NAMALWA (cell line): ENCODE measurements at regions not wholly inside any gene's neighbourhood (a gene's known extent, or its start where the extent isn't known, plus 50 kb on each side); places are given as distances from the start of the nearest gene placed in this dataset.

Experiments
- DNase-seq: peaks from one replicate; pipeline ENCODE4 v3.0.0-alpha.2; 2015; ENCODE audit warnings: low spot score

GRCh38 chr4:64584125-64584524 lies 174.9 kb upstream of the TECRL start:
- no peak for DNase-seq

GRCh38 chr4:64582492-64582891 lies 173.2 kb upstream of the TECRL start:
- no peak for DNase-seq

- DNase-seq = no peak
Measured at GRCh38 chr4:64581422-64581821, 172.2 kb upstream of the TECRL start.

- DNase-seq = no peak
Measured at GRCh38 chr4:64564126-64564525, 154.9 kb upstream of the TECRL start.

- DNase-seq = no peak
Measured at GRCh38 chr4:64559571-64559970, 150.3 kb upstream of the TECRL start.

- no peak for DNase-seq
Measured at GRCh38 chr4:64551125-64551524, 141.9 kb upstream of the TECRL start.

- no peak for DNase-seq
Measured at GRCh38 chr4:64545593-64545992, 136.3 kb upstream of the TECRL start.

GRCh38 chr4:64539234-64539849 lies 130.1 kb upstream of the TECRL start:
- peak; percentile 66 for DNase-seq

- DNase-seq = no peak
Measured at GRCh38 chr4:64538219-64538618, 129.0 kb upstream of the TECRL start.

GRCh38 chr4:64533637-64534036 lies 124.4 kb upstream of the TECRL start:
- DNase-seq = no peak

- no peak for DNase-seq
Measured at GRCh38 chr4:64533159-64533558, 123.9 kb upstream of the TECRL start.

GRCh38 chr4:64520421-64520820 lies 111.2 kb upstream of the TECRL start:
- no peak for DNase-seq

- no peak for DNase-seq
Measured at GRCh38 chr4:64518600-64518999, 109.3 kb upstream of the TECRL start.

- no peak for DNase-seq
Measured at GRCh38 chr4:64516176-64516575, 106.9 kb upstream of the TECRL start.

- no peak for DNase-seq
Measured at GRCh38 chr4:64508089-64508488, 98.8 kb upstream of the TECRL start.

GRCh38 chr4:64503945-64504675 lies 94.9 kb upstream of the TECRL start:
- no peak for DNase-seq

GRCh38 chr4:64503416-64503815 lies 94.2 kb upstream of the TECRL start:
- no peak for DNase-seq

GRCh38 chr4:64497491-64497890 lies 88.2 kb upstream of the TECRL start:
- no peak for DNase-seq

GRCh38 chr4:64495946-64496345 lies 86.7 kb upstream of the TECRL start:
- DNase-seq = no peak

- DNase-seq = no peak
Measured at GRCh38 chr4:64489628-64490027, 80.4 kb upstream of the TECRL start.

GRCh38 chr4:64479338-64479737 lies 70.1 kb upstream of the TECRL start:
- no peak for DNase-seq

- DNase-seq = no peak
Measured at GRCh38 chr4:64477127-64477526, 67.9 kb upstream of the TECRL start.

- no peak for DNase-seq
Measured at GRCh38 chr4:64465263-64465662, 56.0 kb upstream of the TECRL start.

- no peak for DNase-seq
Measured at GRCh38 chr4:64464581-64464980, 55.3 kb upstream of the TECRL start.
